Activated gamma-delta T cell treated with Interleukin-2 at 50 U/mL for 16 hours (primary cell): ENCODE measurements at regions not wholly inside any gene's neighbourhood (a gene's known extent, or its start where the extent isn't known, plus 50 kb on each side); places are given as distances from the start of the nearest gene placed in this dataset.

Source experiments
- DNase-seq: peaks from one replicate; pipeline ENCODE4 v3.0.0-alpha.2; 2020

DNA sequence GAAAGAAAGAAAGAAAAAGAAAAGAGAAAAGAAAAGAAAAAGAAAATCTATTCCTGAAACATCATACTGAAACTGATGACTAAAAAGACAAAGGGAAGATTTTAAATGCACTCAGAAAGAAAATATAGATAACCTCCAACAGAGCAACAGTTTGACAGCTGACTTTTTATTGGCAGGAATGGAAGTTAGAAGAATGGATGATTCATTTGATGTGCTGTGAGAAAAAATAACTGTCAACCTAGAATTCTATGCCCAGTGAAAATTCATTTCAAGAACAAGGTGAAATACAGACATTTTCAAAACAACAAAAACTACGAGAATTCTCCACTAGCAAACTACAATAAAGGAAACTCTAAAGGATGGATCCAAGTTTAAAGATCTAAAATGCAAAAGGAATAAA, 50.5 kb upstream of the HSPA12A start:
- no peak for DNase-seq

DNA sequence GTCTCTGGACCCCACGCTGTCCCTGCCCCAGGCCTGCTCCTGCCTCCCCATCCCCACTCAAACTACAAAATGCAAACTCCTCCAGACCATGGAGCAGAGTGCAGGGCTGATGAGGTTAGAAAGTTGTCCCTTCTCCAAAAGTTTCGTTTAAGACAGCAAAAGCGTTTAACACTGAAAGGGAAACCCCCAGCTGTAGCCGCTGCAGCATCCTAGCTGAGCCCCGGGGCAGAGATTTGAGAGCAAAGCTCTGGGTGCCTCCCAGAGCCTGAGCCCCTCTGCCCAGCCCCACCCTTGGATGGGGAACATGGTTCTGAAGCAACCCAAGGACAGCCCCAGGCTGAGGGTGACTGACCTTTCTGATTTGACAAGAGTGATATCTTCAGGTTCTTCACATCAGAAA, 52.8 kb upstream of the ENO4 start:
- DNase-seq: no peak

DNA sequence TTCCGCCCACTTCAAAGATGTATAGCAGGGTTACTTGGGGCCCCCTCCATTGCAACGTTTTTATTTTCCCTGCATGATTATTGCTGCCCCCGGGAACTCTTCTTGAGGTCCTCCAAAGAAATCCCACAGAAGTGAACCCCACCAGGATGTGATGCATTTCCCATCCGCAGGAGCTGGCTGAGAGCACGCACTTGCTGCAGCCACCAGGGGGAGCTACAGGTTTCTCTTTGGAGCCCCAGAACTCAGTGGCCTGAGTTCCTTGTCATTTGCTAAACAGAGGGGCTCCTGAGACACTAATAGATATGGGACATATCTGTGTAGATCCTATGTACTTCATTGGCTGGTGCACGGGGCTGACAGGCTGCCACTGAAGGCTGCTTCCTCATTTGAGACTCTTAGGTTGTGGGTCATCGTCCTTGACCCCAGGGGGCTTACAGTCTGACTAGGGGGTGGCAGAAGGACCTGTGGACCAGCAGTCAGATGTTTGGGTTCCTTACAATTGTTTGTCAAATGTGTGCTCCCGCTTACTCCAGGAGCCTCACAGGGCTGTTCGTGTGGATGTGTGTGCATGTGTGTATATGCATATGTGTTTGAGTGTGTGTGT, 52.3 kb upstream of the ENO4 start:
- DNase-seq: peak; percentile 50

DNA sequence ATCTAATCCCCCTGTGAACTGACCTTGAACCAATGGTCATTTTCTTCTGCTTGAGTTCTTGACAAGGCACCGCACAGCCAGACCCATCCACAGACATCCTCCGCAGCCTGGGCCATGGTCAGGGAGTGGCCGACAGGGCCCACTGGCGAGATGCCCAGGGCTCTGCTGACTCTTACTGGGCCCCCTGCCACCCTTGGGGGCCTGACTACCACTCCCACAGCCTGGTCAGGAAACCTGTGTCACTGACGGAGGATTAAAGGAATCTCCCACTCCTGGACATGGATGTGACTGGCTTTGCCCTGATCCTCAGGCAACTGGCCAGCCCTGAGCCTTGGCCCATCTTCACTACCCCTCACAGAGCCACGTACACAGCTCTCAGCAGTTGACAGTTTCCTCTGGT, 50.4 kb upstream of the ENO4 start:
- no peak for DNase-seq
